Effector CD4-positive, alpha-beta T cell (primary cell): ENCODE measurements at regions not wholly inside any gene's neighbourhood (a gene's known extent, or its start where the extent isn't known, plus 50 kb on each side); places are given as distances from the start of the nearest gene placed in this dataset.
"Not testable (repeated sequence)": the region's sequence is repeated elsewhere in the genome, so short reads cannot be mapped to it uniquely, and the experiment has no call there.

ENCODE experiments used
- DNase-seq: peaks from one replicate; pipeline ENCODE4 v3.0.0-alpha.2; 2020

DNA sequence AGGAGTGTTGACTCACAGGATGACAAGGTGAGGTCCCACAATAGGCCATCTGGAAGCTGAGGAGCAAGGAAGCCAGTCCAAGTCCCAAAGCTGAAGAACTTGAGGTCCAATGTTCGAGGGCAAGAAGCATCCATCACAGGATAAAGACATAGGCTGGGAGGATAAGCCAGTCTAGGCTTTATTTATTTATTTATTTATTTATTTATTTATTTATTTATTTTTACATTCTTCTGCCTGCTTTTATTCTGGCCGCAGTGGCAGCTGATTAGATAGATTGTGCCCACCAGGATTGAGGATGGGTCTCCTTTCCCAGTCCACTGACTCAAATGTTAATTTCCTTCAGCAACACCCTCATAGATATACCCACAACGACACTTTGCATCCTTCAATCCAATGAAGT lies 472.2 kb upstream of the DPPA4 start:
- DNase-seq, result no peak

DNA sequence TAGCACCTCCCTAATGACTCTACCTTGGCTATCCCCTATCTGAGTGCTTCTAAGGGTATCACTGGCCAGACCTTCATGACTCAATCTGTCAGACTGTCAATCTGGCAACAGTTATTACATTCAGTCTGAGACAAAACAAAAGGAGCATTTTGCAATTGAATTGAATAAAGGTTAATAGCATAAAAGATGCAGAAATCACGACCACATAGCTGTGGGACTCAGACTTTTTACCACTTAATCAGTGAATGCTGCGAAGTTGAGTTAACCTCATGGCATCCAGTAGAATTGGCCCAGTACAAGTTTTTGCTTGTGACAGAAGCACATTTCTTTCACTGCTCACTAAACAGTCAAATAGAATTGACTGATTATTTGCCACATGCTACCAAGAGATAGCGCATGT lies 480.7 kb upstream of the DPPA4 start:
- no peak for DNase-seq

DNA sequence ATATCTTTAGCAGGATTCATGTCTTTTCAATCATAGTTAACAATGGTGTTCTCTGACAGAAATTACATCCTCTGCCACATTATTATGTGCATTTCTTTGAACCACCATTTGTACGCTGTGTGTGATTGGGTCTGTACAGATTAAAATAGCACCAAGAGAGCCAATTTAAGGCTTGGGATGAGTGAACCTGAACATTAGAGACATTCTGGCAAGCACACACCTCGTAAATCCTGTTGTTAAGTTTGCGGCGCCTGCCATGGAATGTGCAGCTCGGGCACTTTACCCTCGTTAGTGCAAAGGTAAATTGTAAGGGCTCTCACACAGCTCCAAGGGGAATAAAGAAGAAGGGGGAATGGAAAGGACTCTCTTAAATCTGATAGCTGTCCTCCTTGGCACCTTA lies 482.4 kb upstream of the DPPA4 start:
- DNase-seq, result no peak

DNA sequence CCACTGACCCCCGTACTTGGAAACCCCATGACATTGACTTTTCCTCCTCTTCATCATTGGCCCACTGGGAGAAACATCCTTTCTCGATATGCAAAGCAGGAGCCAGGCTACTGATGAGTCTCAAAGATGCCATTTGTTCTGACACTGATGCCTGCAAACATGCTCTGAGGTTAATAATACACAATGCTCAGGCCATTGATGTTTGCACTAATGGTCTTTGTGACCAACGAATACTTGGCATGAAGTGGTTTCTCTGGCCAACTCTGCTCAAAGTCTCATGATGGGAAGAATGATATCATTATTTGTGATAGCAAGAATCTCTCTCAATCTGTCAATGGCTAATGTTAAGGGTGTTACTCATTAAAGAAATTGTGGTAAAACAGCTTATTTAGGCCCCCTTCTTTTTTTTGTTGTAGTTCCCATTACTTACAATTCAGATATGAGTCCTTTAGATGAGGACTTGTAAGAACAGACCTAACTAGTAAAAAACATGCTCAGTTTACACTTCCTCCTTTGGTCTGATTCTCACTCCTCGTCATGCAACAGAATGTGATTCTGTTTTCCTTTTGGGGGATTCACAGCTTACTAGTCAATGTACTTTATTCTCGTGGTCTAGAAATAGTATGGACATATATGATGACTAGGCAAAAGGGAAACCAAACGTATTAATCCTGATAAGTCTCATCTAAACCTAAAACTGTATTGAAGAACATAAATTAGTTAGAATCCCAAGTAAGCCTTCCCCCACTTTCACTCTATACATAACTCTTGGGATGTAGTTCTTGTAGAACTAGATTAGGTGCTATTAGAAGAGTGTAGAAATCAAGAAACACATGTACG lies 488.8 kb upstream of the DPPA4 start:
- DNase-seq, result no peak

DNA sequence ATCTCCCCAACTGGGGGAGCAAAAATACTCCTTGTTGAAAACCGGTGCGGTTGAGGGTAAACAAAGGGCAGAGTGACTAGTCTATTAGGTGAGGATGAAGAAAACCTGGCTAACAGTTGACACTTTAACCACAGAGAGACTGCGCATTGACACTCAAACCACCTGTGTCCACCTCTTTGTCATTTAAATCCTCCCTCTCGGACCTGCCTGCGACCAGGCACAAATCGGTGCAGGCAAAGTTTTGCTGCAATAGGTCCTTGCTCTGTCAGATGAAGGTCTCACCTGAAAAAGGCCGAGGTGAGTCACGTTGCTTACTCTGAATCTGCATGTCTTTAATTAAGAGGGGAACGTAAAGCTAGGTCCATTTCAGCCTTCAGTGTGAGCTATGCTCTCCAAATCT lies 494.1 kb upstream of the DPPA4 start:
- DNase-seq, result no peak

DNA sequence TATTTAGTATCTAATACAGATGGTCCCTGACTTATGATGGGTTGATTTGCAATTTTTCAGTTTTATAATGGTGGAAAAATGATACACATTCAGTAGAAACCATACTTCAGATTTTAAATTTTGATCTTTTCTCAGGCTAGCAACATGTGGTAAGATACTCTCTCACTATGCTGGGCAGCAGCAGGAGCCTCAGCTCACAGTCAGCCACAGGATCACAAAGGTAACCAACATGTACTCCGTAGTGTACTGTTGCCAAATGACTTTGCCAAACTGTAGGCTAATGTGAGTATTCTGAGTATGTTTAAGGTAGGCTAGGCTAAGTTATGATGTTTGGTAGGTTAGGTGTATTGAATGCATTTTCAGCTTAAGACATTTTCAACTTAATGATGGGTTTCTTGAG lies 498.6 kb upstream of the DPPA4 start:
- no peak for DNase-seq

DNA sequence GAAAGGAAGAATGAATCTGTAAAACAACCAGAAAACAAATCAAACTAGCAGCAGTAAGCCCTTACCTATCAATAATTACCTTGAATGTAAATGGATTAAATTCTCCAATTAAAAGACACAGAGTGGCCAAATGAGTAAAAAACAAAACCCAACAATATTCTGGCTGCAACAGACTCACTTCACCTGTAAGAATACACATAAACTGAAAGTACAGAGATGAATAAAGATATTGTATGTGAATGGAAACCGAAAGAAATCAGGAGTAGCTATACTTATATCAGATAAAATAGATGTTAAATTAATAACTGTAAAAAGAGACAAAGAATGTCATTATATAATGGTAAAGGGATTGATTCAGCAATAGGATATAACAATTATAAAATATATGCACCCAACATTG lies 514.5 kb upstream of the DPPA4 start:
- no peak for DNase-seq

DNA sequence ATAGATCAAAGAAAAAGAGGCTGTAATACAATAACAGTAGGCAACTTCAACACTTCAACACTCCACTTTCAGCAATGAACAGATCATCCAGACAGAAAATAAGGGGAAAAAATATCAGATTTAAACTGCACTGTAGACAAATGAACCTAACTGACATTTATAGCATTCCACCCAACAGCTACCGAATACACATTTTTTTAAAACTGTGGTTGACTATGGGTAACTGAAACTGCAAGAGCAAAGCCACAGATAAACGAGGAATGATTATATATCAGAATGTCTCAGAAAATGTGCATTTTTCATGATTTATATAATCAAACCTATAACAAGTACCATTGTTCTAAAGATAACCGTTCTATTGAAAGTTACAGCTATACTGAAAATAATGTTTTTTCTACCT lies 514.9 kb upstream of the DPPA4 start:
- no peak for DNase-seq

DNA sequence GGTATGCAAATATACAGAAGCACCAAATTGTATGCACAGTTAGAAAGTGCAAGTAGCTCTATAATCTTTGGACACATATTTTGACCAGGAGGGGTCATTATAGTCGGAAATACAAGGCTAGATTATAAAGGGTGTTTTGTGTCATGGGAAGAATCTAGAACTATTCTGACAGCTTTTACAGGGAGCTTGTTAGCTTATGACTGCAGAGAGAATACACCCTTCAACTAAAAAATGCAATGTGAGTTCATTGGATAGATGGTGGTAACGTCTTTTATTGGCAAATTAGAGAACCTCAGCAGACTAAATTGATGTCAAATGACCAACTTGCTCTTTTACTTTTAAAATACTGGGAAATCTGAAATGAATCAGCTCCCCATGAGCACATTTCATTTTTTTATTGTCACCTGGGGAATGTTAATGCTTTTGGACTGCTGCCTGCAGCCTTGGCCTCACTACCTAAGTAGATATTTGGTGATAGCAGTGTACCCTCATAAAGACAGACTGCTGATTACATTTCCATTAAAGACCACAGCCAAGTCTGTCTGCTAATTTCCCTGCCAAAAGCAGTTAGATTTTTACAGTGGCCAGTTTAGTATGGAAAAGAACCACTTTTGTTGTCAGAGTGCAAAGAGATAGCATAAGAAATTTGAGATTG lies 515.9 kb upstream of the DPPA4 start:
- no peak for DNase-seq

DNA sequence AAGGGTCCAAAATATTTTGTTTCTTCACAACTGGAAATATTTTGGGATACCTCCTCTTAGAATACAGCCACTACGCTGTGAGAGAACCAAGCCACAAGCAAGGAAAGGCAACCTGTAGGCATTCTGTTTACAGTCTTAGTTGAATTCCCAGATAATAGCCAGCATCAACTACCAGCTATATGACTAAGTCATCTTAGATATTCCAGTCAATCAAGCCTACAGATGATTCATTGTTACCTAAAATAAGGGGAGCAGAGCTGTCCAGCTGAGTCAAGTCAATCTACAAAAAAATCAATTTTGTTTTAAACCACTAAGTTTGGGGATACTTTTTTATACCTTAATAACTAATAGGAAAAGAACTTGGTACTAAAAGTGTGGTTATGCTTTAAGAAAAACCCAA lies 526.4 kb upstream of the DPPA4 start:
- no peak for DNase-seq

DNA sequence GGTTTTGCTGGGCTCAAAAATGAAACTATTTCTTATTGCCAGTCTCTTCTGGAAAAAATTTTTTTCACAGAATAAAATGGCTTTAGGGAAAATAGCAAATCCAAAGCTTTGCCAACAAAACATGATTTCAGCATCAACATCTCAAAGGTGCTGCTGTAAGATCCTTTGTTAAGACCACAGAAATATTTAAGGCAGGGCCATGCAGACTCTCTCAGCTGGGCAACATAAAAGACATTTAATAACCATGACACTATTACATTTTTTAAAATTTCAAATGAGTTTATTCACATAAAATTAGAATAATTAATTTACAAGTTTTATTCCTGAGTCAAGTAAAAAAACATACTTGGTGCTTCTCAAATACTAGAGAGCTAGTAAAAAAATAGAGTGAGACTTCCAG lies 527.1 kb upstream of the DPPA4 start:
- no peak for DNase-seq

DNA sequence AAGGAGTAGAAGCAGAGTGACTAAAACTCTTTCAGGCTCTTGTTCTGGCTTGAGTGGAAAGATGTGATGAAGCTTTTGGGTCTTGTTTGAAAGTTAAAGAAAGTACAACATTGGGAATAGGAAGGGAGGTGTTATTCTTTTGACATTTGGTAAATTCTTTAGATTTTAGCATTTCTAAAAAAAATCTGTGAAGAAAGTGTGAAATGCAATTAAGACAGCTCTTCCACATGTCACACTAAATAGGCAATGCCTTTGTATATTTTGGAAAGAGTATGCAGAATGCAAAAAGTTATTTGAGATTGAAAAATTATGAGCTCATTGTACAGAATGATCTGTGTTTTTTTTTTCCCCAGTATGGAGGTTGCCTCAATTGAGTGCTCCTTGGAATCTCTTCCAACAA lies 532.2 kb upstream of the DPPA4 start:
- no peak for DNase-seq

DNA sequence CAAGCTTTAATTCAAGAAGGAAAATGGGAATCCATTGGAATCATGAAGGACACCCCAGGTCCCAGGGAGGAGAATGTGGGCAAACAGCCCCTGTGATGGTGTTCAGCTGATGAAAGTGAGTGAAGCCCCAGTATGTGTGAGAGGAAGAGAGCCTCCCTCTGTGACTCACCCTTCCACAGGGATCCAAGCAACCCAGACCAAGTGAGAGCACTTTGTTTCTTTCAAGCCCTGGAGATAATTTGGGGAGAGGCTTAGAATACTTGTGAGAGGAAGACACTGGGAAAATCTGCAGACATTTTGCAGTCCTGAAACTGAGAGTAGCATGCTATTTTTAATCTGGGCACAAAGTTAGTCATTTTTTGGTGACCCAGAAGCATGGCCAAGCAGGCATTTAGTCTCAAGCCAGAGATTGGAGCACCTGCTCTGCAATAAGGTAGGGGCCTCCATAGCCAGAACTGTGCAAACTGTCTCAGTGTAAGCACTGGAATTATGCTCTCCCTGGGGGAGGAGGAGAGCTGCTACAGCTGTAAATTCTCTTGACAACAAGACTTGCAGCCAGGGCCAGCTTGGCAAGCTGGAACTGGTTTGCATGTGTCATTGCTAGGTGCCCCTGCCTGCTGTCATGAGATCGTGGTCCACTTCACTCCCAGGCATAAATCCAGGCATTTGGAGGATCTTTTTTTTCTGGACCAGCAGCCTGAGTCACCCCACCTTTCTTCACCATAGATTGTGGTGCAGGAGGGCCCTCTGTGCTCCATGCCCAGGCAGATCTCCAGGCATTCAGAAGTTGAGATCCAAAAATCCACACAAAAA lies 537.8 kb upstream of the DPPA4 start:
- DNase-seq, result no peak

DNA sequence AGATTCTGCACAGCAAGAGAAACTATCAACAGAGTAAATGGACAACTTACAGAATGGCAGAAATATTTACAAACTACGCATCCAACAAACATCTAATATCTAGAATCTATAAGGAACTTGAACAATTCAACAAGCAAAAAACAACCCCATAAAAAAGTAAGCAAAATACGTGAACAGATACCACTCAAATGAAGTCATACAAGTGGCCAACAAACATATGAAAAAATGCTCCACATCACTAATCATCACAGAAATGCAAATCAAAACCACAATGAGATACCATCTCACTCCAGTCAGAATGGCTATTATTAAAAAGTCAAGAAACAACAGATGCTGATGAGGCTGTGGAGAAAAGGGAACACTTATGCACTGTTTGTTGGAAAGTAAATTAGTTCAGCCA lies 540.3 kb upstream of the DPPA4 start:
- not testable (repeated sequence) for DNase-seq

DNA sequence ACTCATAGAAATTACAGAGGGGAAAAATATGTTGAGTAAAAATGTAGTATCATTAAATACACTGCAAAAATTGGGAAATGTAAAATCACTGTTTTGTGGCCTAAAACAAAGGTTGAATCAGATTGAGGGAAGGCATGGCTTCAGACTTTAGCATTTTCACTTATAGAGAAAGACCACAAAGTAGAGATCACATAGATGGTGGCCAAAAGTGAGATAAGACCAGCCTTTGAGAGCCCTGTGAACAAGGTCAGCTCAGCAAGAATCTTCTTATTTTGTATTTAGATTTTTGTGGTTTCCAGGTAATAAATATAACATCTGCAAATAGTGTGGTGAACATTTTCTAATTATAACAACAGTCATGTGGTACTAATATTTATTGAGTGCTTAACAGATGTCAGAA lies 544.8 kb upstream of the DPPA4 start:
- no peak for DNase-seq

DNA sequence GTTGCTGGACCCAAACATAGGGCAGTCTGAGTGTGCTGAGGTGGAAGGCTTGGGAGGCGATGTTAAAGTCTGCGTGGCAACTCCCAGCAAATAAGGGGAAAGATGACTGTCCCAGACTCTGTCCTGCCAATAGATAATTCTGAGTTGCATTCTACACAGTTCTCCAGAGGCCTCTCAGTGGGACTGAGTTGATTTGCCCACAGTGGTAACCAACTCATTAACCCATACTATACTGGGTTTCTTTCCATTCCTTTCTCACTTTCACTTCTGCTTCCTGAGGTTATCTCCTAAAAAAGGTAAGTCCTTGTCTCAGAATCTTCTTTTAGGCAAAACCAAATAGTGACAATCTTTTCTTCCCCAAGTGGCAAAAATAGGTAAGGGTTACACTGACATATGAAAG lies 549.9 kb upstream of the DPPA4 start:
- DNase-seq, result no peak

DNA sequence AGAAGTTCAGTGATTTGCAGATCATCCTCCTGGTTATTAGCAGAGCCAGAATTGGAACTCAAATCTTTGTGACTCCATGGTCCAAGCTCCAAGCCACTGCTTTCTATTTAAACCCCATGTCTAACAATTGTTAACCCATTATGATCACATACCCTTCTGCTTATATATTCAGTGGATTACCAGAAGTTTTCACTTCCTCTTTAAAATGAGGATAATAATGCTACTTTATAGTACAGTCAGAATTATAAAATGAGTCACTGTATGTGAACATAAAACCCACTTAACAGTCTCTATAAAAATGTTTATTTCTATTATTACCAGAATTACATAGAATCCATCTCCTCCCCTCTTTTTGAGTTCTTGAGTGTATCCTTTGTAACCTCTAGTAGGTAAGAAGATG lies 550.7 kb upstream of the DPPA4 start:
- no peak for DNase-seq

DNA sequence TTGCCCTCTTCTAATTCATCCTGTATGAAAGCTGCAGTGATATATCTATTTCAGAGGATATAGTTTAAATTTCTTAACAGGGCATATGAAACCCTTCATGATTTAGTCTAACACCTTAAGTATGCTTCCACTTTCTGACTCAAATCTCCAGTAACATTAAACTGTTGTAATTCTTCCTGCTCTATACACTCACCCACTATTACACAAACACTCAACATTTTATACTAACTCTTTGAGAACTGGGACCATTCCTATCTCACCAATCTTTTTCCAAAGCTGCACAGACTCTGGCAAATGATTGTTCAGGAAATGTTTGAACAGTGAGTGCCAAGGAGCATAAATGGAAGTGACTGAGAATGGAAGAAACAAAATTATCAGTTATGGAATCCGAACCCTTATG lies 560.4 kb upstream of the DPPA4 start:
- no peak for DNase-seq

DNA sequence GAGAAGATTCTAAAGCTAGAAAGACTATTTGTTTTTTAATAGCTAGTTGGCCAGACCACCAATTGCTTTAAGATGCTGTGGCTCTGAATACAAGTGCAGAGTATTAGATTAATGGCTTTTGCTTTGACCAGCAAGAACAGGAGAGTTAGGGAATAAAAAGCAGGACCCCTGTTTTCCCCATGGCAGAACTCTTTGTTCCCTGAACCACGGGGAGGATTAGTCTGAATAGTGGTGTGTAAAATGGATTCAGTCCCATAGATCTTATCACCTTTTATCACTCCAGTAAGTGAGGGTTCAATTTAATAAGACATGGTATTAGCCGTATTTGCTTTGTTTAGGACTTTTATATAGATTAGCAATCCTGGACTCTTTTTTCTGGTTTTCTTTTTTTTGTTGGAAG lies 562.6 kb upstream of the DPPA4 start:
- DNase-seq, result no peak

DNA sequence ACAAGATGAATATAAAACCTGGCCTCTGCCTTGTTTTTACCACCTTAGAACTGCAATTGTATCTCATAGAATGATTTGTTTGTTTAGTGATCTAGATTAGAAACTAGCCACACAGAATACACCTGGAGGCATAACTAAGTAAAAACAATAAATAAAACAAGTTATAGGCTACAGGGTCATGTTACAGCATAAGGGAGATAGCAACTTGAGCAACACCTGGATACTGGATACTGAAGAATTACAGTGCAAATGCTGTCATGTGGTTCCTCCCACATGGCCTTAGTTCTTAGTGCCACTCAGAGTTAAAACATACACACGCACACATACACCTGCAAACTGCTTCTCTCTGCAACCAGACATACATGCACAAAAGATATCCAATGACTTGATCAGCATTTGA lies 563.4 kb upstream of the DPPA4 start:
- DNase-seq, result no peak

DNA sequence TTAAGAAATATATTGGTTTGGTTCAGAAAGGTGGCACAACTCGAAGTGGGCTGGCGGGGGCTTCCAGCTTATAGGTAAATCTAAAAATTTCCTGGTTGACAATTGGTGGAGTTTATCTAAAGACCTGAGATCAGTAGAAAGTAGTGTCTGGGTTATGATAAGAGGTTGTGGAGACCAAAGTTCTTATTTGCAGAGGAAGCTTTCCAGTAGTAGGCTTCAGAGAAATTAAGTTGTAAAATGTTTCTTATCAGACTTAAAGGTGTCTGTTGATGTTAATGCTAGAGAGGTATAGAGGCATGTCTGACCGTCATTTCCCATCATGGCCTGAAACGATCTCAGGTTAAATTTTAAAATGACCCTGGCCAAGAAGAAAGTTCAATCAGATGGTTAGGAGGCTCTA lies 565.2 kb upstream of the DPPA4 start:
- DNase-seq, result no peak

DNA sequence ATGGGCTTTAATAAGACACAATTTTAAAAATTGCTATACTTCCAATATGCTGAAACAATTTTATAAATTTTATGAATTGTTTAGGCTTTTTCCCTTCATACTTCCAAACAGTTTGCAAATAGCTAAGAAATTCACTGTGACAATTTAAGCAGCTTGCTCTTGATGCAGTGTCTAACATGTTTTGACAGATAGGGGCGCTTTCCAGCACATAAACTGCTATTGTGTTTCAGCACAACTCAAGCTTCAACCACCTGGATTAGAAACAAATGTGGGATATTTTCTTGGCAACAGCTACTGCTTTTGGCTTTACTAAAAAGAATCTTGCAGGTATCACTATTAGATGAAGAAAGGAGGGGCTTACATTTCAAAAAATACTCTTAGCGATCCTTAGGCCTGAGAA lies 565.8 kb upstream of the DPPA4 start:
- DNase-seq, result no peak

DNA sequence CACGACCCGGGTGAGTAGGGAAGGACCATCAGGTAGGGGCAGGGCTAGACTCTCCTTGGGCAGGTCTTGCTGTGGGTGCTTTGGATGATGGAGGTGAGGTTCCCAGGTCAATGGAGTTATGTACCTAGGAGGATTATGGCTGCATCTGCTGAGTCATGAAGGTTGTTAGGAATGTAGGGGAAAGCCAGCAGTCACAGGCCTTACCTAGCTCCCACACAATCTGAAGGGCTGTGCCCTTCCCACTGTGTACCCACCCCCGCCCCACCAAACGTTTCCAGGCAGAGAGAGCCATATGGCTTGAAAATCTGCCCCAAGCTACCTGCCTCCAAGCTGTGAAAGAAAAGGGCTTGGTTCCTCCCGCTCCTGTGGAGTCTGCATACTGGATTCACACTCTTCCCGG lies 573.4 kb upstream of the DPPA4 start:
- no peak for DNase-seq

DNA sequence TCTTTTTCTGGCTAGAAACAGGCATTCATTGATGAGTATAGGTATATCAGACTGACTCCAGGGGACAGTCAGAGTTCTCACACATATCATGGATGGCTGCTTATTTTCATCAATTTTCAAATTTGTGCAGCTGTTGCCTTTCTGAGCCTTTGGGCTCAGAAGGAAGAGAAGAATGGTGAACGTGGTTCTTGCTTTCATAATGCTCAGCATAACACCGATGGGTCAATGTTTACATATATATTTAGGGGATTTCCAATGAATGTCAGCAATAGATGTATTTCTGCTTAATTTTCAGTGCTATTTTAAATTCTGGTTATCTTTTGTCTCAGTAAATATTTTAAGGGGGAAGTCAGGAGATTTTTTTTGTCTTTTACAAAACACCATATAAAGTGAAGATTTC lies 581.4 kb upstream of the DPPA4 start:
- no peak for DNase-seq
